Adrenal gland (tissue), 9 donors: ENCODE measurements at regions not wholly inside any gene's neighbourhood (a gene's known extent, or its start where the extent isn't known, plus 50 kb on each side); places are given as distances from the start of the nearest gene placed in this dataset.

Experiments
- DNase-seq, 7 donors: peaks; one replicate each; pipeline ENCODE4 v3.0.0-alpha.2; 2019 to 2020
- H3K27ac ChIP-seq, 5 donors: fragments of 200-600 bp; sonication (generic) in 4 of 5; 1 replicate in 3 of 5; 2 replicates in 2 of 5; pipeline versions ENCODE4 v1.5.1 to v1.8.0; 2016 to 2020; ENCODE audit warnings: mild to moderate bottlenecking in 1 of 5
- H3K27me3 ChIP-seq: fragments of 200-600 bp; 2 replicates; pipeline ENCODE4 v1.8.0; 2021
- H3K36me3 ChIP-seq, 2 donors: fragments of 200-600 bp; replicated peaks in 1 of 2; 1 replicate in 1 of 2; 2 replicates in 1 of 2; pipeline versions ENCODE4 v1.5.1 to v1.8.0; 2018 to 2022
- H3K4me1 ChIP-seq, 2 donors: fragments of 200-600 bp; replicated peaks in 1 of 2; 1 replicate in 1 of 2; 2 replicates in 1 of 2; pipeline versions ENCODE4 v1.5.1 to v1.8.0; 2018 to 2021
- H3K4me3 ChIP-seq, 4 donors: fragments of 200-600 bp; sonication (generic) in 3 of 4; one replicate each; pipeline ENCODE4 v1.5.1; 2016 to 2018
- H3K9me3 ChIP-seq, 3 donors: fragments of 200-600 bp; sonication (generic) in 1 of 3; replicated peaks in 1 of 3; 1 replicate in 2 of 3; 2 replicates in 1 of 3; pipeline versions ENCODE4 v1.5.1 to v1.8.0; 2016 to 2021
- POLR2A ChIP-seq, 2 donors: fragments of 450-650 bp; IDR thresholded peaks; one replicate each; pipeline ENCODE4 v1.6.1; 2017; ENCODE audit warnings: antibody characterized with exemption in 2 of 2, mild to moderate bottlenecking in 2 of 2, moderate library complexity in 1 of 2
- WGBS, 4 donors: extraction: QIAGEN DNeasy Blood & Tissue Kit in 2 of 4; methylation state at CpG; one replicate each; pipeline versions ENCODE4 v1.1.5 to v1.1.7; 2013 to 2017; 5-methylcytosine and 5-hydroxymethylcytosine counted together
- intact Hi-C, 2 donors: fragments of 100-400 bp; cut with DNase I; formaldehyde crosslinking; loops; one replicate each; pipeline versions ENCODE4 v1.14.1 to v1.15.0; 2022 to 2023
- TF ChIP-seq, protein P1 (sequence below), 6 experiments: fragments of 450-650 bp in 4 of 6; fragments of 200-600 bp in 2 of 6; sonication (generic) in 1 of 6; IDR thresholded peaks; 1 replicate in 5 of 6; 2 replicates in 1 of 6; pipeline versions ENCODE4 v1.5.1 to v1.8.0; 2016 to 2021; ENCODE audit warnings: antibody characterized with exemption in 6 of 6, mild to moderate bottlenecking in 2 of 6, moderate library complexity in 1 of 6
- donor health status: healthy with polysubstance abuse.
- donor health status: Bipolar disorder and iron deficiency.
- donor health status: DM: yes; HTN: yes; CAD: no.
- donor health status: DM: no; HTN: no; CAD: no.
- donor health status: DM: no; HTN: no; CAD: no.

DNA sequence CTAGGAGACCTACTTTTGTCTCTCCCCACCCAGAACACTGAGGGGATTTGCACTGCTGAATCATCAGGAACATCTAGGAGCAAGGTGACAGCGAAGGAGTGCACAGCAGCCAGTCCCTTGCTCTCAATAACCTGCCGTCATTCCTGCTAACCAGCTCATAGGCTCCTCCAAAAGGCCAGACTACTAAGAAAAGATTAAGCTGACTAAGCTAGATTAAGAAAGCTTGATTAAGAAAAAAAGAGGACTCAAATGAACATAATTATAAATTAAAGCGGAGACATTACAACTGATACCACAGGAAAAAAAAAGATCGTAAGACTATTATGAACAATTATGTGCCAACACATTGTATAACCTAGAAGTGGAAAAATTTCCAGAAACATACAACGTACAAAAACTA lies 1254.8 kb upstream of the CHAC2 start:
- Histone ChIP-seq H3K9me3 (no peaks in the 10 kb centered on the region), H3K27me3 (no peaks in the 10 kb centered on the region), H3K4me3 (no peak overlapping the region), H3K36me3 (no peaks in the 10 kb centered on the region), H3K27ac (no peak overlapping the region), H3K4me1 (no peaks in the 10 kb centered on the region)
- DNase-seq, result no peak
- intact Hi-C loops, result no loop called here
- WGBS, 4 donors, result 77 to 87% (median 86%) methylated on average over 5 of the region's 5 CpGs
- TF ChIP-seq, protein P1, sequence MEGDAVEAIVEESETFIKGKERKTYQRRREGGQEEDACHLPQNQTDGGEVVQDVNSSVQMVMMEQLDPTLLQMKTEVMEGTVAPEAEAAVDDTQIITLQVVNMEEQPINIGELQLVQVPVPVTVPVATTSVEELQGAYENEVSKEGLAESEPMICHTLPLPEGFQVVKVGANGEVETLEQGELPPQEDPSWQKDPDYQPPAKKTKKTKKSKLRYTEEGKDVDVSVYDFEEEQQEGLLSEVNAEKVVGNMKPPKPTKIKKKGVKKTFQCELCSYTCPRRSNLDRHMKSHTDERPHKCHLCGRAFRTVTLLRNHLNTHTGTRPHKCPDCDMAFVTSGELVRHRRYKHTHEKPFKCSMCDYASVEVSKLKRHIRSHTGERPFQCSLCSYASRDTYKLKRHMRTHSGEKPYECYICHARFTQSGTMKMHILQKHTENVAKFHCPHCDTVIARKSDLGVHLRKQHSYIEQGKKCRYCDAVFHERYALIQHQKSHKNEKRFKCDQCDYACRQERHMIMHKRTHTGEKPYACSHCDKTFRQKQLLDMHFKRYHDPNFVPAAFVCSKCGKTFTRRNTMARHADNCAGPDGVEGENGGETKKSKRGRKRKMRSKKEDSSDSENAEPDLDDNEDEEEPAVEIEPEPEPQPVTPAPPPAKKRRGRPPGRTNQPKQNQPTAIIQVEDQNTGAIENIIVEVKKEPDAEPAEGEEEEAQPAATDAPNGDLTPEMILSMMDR (IDR thresholded peaks at IDR 0.05), result no peak
- no peak for TF ChIP-seq POLR2A (IDR thresholded peaks at IDR 0.05)

GRCh38 chr2:52510432-52510831 lies 1257.2 kb upstream of the CHAC2 start:
- 67 to 82% (median 75%) methylated on average over 1 of the region's 1 CpG for WGBS, 4 donors
- intact Hi-C loops, result no loop called here
- no peak for TF ChIP-seq POLR2A (IDR thresholded peaks at IDR 0.05)
- TF ChIP-seq, protein P1 (IDR thresholded peaks at IDR 0.05), result no peak

GRCh38 chr2:52502476-52502860 lies 1265.1 kb upstream of the CHAC2 start:
- H3K27ac ChIP-seq, result no peak overlapping the region
- no peaks in the 10 kb centered on the region for H3K36me3 ChIP-seq
- no peaks in the 10 kb centered on the region for H3K9me3 ChIP-seq
- intact Hi-C loops, result no loop called here
- TF ChIP-seq POLR2A (IDR thresholded peaks at IDR 0.05), result no peak
- TF ChIP-seq, protein P1 (IDR thresholded peaks at IDR 0.05), result no peak
- WGBS, 4 donors, result 76 to 86% (median 79%) methylated on average over 2 of the region's 2 CpGs
- no peak overlapping the region for H3K4me3 ChIP-seq
- no peaks in the 10 kb centered on the region for H3K4me1 ChIP-seq
- DNase-seq, result no peak
- no peaks in the 10 kb centered on the region for H3K27me3 ChIP-seq

More at GRCh38 chr2:52510432-52510831, 1257.2 kb upstream of the CHAC2 start:
- DNase-seq, result no peak
- Histone ChIP-seq H3K4me3 (no peak overlapping the region), H3K27ac (no peak overlapping the region), H3K36me3 (no peaks in the 10 kb centered on the region), H3K9me3 (no peaks in the 10 kb centered on the region), H3K4me1 (no peaks in the 10 kb centered on the region), H3K27me3 (no peaks in the 10 kb centered on the region)

DNA sequence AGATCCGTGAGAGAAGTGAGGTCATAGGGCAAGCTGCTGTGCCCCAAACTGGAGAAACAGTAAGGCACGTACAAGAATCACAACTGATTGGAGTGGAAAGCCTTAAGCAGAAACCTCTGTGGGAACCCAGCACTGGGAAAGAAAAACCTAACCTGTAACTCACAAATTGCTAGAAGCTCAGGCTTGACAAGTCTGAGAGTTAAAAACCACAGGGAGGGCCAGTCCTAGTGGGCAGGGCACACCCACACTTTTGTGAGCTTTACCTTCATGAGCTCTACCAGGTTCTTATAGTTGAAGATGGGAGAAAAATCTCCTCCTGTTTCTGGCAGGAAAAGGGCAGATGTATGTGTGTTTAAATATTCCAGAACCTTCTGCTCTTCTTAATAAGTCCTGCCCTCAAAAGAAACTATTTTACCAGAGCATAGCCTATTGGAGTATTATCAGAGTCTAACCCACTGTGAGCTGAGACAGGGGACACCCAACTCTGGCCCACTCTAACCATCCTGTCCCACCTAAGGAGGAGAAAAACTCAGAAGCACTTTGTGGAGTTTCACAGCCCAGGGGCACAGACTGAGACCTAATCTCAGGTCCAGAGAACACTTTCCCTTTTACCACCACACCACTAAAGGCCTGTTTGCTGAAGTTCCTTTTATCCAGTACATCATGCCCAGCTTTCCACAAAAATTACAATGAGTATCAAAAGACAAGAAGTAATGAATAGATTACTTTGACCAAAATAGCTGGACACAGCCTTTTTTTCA lies 1265.7 kb upstream of the CHAC2 start:
- 57 to 76% (median 69%) methylated on average over 2 of the region's 2 CpGs for WGBS, 4 donors
- no peaks in the 10 kb centered on the region for H3K4me1 ChIP-seq
- TF ChIP-seq, protein P1 (IDR thresholded peaks at IDR 0.05), result no peak
- TF ChIP-seq POLR2A (IDR thresholded peaks at IDR 0.05), result no peak
- H3K9me3 ChIP-seq, result no peaks in the 10 kb centered on the region
- DNase-seq, result no peak
- no peaks in the 10 kb centered on the region for H3K27me3 ChIP-seq
- no peak overlapping the region for H3K27ac ChIP-seq
- no peaks in the 10 kb centered on the region for H3K36me3 ChIP-seq
- intact Hi-C loops, result no loop called here
- no peak overlapping the region for H3K4me3 ChIP-seq
